A549 (cell line): ENCODE measurements at regions not wholly inside any gene's neighbourhood (a gene's known extent, or its start where the extent isn't known, plus 50 kb on each side); places are given as distances from the start of the nearest gene placed in this dataset.
"Not testable (repeated sequence)": the region's sequence is repeated elsewhere in the genome, so short reads cannot be mapped to it uniquely, and the experiment has no call there.

Experiments used
- ATAC-seq, 2 experiments: fragments of 200-7000 bp in 1 of 2; fragments of >200 bp in 1 of 2; cut with Nextera tagmentation in 1 of 2; cut with Tn5 transposase in 1 of 2; 3 replicates each; pipeline versions ENCODE4 v1.8.0 to v1.9.1; 2018 to 2020; ENCODE audit warnings: mild to moderate bottlenecking in 1 of 2, moderate library complexity in 1 of 2
- CTCF ChIA-PET: fragments of 300-600 bp; sonication (Branson Sonifier 250); formaldehyde crosslinking; extraction: SDS; loops from one replicate; lab custom pipeline; 2021; ENCODE audit warnings: antibody characterized with exemption, inconsistent platforms; lab: Yijun Ruan, JAX
- POLR2A ChIA-PET: fragments of 350-600 bp; formaldehyde crosslinking; extraction: SDS; loops from one replicate; lab custom pipeline; 2021; ENCODE audit warnings: antibody characterized with exemption, inconsistent platforms; lab: Yijun Ruan, JAX
- DNase-seq, 2 experiments: peaks; one replicate each; pipeline versions ENCODE4 v3.0.0 to v3.0.0-alpha.2; 2011 to 2016; ENCODE audit warnings: low read depth in 1 of 2, low spot score in 1 of 2
- FAIRE-seq: peaks from 2 replicates; lab custom pipeline; 2011; peaks lifted over from hg19 to GRCh38; lab: Jason Lieb, UNC
- H3K27ac ChIP-seq, 2 experiments: fragments of >200 bp; sonication (Bioruptor Twin); formaldehyde crosslinking; 3 replicates each; pipeline ENCODE4 v1.5.1; 2016 to 2017
- H3K4me1 ChIP-seq: fragments of >200 bp; sonication (Bioruptor Twin); formaldehyde crosslinking; 3 replicates; pipeline ENCODE4 v1.6.1; 2016
- H3K4me2 ChIP-seq: fragments of >200 bp; sonication (Bioruptor Twin); formaldehyde crosslinking; 3 replicates; pipeline ENCODE4 v1.6.1; 2016
- H3K4me3 ChIP-seq: fragments of >200 bp; sonication (Bioruptor Twin); formaldehyde crosslinking; 3 replicates; pipeline ENCODE4 v1.5.1; 2016
- H3K9me3 ChIP-seq: fragments of >200 bp; sonication (Bioruptor Twin); formaldehyde crosslinking; 3 replicates; pipeline ENCODE4 v1.6.1; 2016
- CBX2 ChIP-seq: fragments of 200-600 bp; sonication (generic); IDR thresholded peaks from 2 replicates; pipeline ENCODE4 v1.6.1; 2016; ENCODE audit warnings: low read depth, mild to moderate bottlenecking, borderline replicate concordance
- CEBPB ChIP-seq, 2 experiments: fragments of >200 bp in 1 of 2; sonication (Bioruptor Twin) in 1 of 2; formaldehyde crosslinking in 1 of 2; IDR thresholded peaks; 2 replicates each; pipeline ENCODE4 v1.6.1; 2012 to 2016
- ESRRA ChIP-seq: fragments of 150-350 bp; IDR thresholded peaks from 2 replicates; pipeline ENCODE4 v1.6.1; 2014; ENCODE audit warnings: mild to moderate bottlenecking, low read length, borderline replicate concordance
- FOXS1 ChIP-seq: fragments of 250-450 bp; sonication (Bioruptor Pico); IDR thresholded peaks from 2 replicates; pipeline ENCODE4 v1.5.0; 2020; ENCODE audit warnings: mild to moderate bottlenecking, moderate library complexity
- HOXB13 ChIP-seq: fragments of 250-450 bp; sonication (Bioruptor Pico); IDR thresholded peaks from 2 replicates; pipeline ENCODE4 v1.5.0; 2020; ENCODE audit warnings: low read depth, mild to moderate bottlenecking, moderate library complexity
- JUNB ChIP-seq: fragments of >200 bp; sonication (Bioruptor Twin); formaldehyde crosslinking; IDR thresholded peaks from 2 replicates; pipeline ENCODE4 v1.6.1; 2016
- KDM1A ChIP-seq: fragments of 200-600 bp; sonication (generic); IDR thresholded peaks from 2 replicates; pipeline ENCODE4 v1.6.1; 2016; ENCODE audit warnings: low read depth, mild to moderate bottlenecking
- MYC ChIP-seq: IDR thresholded peaks from 2 replicates; pipeline ENCODE4 v1.6.1; 2012; ENCODE audit warnings: mild to moderate bottlenecking, inconsistent platforms, low read length, improper control_type of control experiment, borderline replicate concordance
- NFE2L2 ChIP-seq: fragments of 150-350 bp; conservative IDR thresholded peaks from 2 replicates; pipeline ENCODE4 v1.6.1; 2014; ENCODE audit warnings: low read length
- PHF8 ChIP-seq: fragments of 200-600 bp; sonication (generic); IDR thresholded peaks from 2 replicates; pipeline ENCODE4 v1.6.1; 2016; ENCODE audit warnings: low read depth, mild to moderate bottlenecking, antibody characterized with exemption, moderate library complexity, borderline replicate concordance
- POLR2AphosphoS2 ChIP-seq: conservative IDR thresholded peaks from 2 replicates; pipeline ENCODE4 v1.6.1; 2012; ENCODE audit warnings: low read length, improper control_type of control experiment, inconsistent platforms
- RAD21 ChIP-seq, 2 experiments: fragments of >200 bp in 1 of 2; sonication (Bioruptor Twin) in 1 of 2; formaldehyde crosslinking in 1 of 2; IDR thresholded peaks in 1 of 2; conservative IDR thresholded peaks in 1 of 2; 2 replicates in 1 of 2; 3 replicates in 1 of 2; pipeline ENCODE4 v1.6.1; 2012 to 2018; ENCODE audit warnings: inconsistent platforms in 1 of 2
- RARB ChIP-seq: fragments of 250-450 bp; sonication (Bioruptor Pico); IDR thresholded peaks from 2 replicates; pipeline ENCODE4 v1.8.0; 2021; ENCODE audit warnings: mild to moderate bottlenecking, moderate library complexity
- RFX5 ChIP-seq: fragments of 450-650 bp; IDR thresholded peaks from 2 replicates; pipeline ENCODE4 v1.7.1; 2014; ENCODE audit warnings: antibody characterized with exemption, mild to moderate bottlenecking, moderate library complexity
- SMC3 ChIP-seq: fragments of >200 bp; sonication (Bioruptor Twin); formaldehyde crosslinking; IDR thresholded peaks from 3 replicates; pipeline ENCODE4 v1.6.1; 2018; ENCODE audit warnings: inconsistent platforms
- WGBS: methylation state at CpG from one replicate; pipeline ENCODE4 v1.1.6; 2017; ENCODE audit errors: missing lambda C conversion rate; 5-methylcytosine and 5-hydroxymethylcytosine counted together
- TF ChIP-seq, protein P1 (sequence below): fragments of 450-650 bp; IDR thresholded peaks from 2 replicates; pipeline ENCODE4 v1.6.1; 2014; ENCODE audit warnings: antibody characterized with exemption
- TF ChIP-seq, protein P2 (sequence below): fragments of 200-600 bp; sonication (generic); IDR thresholded peaks from 2 replicates; pipeline ENCODE4 v1.6.1; 2016; ENCODE audit warnings: antibody characterized with exemption, mild to moderate bottlenecking, moderate library complexity
- TF ChIP-seq, protein P3 (sequence below): IDR thresholded peaks from 2 replicates; pipeline ENCODE4 v1.6.1; 2012; ENCODE audit warnings: low read depth, borderline replicate concordance
- TF ChIP-seq, protein P4 (sequence below): fragments of >200 bp; sonication (Bioruptor Twin); formaldehyde crosslinking; IDR thresholded peaks from 3 replicates; pipeline ENCODE4 v1.5.1; 2016
- TF ChIP-seq, protein P5 (sequence below): fragments of >200 bp; sonication (Bioruptor Twin); formaldehyde crosslinking; IDR thresholded peaks from 2 replicates; pipeline ENCODE4 v1.6.1; 2016
- TF ChIP-seq, protein P6 (sequence below): IDR thresholded peaks from 2 replicates; pipeline ENCODE4 v1.6.1; 2012

DNA sequence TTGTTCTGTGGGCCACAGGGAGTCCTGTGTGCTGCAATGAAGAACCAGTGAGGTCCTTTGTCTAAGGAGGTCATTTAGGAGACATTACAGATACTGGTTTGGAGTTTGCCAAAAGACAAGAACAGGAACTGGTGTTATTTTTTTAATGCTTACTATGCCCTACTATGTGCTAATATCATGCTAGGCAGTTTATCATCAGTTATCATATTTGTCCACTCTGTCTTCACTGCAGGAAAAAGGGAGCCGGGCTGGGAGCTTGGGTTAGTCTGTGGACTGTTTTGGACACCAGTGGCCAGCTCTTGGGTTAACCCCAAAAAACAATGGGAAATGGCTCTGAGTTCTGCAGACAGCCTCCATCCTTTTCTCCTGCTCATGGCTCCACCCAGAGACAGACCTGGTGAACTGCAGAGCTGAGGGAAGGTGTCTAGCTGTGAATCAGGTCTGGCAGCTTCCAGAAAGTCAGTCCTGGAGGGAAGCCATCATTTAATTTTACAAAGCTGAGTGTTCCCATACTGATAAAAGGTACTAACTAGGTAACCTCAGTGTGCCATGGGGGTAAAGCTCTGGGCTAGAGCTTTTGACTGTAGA lies 101.2 kb upstream of the ZNF746 start:
- Histone ChIP-seq H3K27ac (no peak overlapping the region), H3K4me3 (no peak overlapping the region), H3K9me3 (no peaks in the 10 kb centered on the region), H3K4me1 (no peaks in the 10 kb centered on the region), H3K4me2 (no peak overlapping the region)
- WGBS, result 85% methylated on average over 1 of the region's 1 CpG
- POLR2A ChIA-PET, result no interaction called here
- TF ChIP-seq, protein P1, sequence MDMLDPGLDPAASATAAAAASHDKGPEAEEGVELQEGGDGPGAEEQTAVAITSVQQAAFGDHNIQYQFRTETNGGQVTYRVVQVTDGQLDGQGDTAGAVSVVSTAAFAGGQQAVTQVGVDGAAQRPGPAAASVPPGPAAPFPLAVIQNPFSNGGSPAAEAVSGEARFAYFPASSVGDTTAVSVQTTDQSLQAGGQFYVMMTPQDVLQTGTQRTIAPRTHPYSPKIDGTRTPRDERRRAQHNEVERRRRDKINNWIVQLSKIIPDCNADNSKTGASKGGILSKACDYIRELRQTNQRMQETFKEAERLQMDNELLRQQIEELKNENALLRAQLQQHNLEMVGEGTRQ, result no peak
- TF ChIP-seq NFE2L2, result no peak
- no peak for TF ChIP-seq HOXB13 (CRISPR knock-in tag)
- peak; percentile 30 to 43; a peak in 2 of 5 replicates for TF ChIP-seq RAD21 (conservative IDR thresholded peaks at IDR 0.05 in 1 of 2, IDR thresholded peaks at IDR 0.05 in 1 of 2)
- TF ChIP-seq, protein P2, sequence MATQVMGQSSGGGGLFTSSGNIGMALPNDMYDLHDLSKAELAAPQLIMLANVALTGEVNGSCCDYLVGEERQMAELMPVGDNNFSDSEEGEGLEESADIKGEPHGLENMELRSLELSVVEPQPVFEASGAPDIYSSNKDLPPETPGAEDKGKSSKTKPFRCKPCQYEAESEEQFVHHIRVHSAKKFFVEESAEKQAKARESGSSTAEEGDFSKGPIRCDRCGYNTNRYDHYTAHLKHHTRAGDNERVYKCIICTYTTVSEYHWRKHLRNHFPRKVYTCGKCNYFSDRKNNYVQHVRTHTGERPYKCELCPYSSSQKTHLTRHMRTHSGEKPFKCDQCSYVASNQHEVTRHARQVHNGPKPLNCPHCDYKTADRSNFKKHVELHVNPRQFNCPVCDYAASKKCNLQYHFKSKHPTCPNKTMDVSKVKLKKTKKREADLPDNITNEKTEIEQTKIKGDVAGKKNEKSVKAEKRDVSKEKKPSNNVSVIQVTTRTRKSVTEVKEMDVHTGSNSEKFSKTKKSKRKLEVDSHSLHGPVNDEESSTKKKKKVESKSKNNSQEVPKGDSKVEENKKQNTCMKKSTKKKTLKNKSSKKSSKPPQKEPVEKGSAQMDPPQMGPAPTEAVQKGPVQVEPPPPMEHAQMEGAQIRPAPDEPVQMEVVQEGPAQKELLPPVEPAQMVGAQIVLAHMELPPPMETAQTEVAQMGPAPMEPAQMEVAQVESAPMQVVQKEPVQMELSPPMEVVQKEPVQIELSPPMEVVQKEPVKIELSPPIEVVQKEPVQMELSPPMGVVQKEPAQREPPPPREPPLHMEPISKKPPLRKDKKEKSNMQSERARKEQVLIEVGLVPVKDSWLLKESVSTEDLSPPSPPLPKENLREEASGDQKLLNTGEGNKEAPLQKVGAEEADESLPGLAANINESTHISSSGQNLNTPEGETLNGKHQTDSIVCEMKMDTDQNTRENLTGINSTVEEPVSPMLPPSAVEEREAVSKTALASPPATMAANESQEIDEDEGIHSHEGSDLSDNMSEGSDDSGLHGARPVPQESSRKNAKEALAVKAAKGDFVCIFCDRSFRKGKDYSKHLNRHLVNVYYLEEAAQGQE, result no peak
- TF ChIP-seq, protein P3, sequence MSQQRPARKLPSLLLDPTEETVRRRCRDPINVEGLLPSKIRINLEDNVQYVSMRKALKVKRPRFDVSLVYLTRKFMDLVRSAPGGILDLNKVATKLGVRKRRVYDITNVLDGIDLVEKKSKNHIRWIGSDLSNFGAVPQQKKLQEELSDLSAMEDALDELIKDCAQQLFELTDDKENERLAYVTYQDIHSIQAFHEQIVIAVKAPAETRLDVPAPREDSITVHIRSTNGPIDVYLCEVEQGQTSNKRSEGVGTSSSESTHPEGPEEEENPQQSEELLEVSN, result no peak
- no peak for TF ChIP-seq RFX5
- TF ChIP-seq, protein P4, sequence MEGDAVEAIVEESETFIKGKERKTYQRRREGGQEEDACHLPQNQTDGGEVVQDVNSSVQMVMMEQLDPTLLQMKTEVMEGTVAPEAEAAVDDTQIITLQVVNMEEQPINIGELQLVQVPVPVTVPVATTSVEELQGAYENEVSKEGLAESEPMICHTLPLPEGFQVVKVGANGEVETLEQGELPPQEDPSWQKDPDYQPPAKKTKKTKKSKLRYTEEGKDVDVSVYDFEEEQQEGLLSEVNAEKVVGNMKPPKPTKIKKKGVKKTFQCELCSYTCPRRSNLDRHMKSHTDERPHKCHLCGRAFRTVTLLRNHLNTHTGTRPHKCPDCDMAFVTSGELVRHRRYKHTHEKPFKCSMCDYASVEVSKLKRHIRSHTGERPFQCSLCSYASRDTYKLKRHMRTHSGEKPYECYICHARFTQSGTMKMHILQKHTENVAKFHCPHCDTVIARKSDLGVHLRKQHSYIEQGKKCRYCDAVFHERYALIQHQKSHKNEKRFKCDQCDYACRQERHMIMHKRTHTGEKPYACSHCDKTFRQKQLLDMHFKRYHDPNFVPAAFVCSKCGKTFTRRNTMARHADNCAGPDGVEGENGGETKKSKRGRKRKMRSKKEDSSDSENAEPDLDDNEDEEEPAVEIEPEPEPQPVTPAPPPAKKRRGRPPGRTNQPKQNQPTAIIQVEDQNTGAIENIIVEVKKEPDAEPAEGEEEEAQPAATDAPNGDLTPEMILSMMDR, result 0 out of 3 replicates have a peak, but pooled peaks have one; percentile 15
- TF ChIP-seq, protein P5, sequence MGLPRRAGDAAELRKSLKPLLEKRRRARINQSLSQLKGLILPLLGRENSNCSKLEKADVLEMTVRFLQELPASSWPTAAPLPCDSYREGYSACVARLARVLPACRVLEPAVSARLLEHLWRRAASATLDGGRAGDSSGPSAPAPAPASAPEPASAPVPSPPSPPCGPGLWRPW, result no peak
- no peak for TF ChIP-seq FOXS1 (CRISPR knock-in tag)
- CTCF ChIA-PET, result interaction anchor here (0.7 to 1.2 kb wide), 3 partner anchors 9 to 145 kb away, joined by 3 read pairs; no protein-coding TSS in a partner anchor
- FAIRE-seq (no peak), DNase-seq (peak; percentile 35 to 45), ATAC-seq (peak; percentile 83 to 87)

DNA sequence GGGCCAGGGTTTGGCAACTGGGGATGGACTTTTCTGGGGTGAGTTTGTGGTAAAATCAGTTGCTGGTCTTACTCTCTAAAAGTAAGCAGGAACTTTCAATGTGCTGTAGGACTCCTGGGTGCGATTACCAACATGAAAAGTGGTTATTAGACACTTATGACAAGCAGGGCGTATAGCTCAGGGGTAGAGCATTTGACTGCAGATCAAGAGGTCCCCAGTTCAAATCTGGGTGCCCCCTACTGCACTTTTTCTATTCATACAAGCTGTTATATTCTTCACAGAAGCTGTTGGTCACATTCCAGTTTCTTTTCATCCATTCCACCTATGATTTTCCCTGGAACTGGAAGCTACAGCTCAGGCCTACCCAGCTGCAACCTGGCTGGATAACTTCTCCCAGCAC lies 100.2 kb upstream of the ZNF746 start:
- DNase-seq, H3K4me2 ChIP-seq, FAIRE-seq, CTCF ChIA-PET, ATAC-seq, H3K4me1 ChIP-seq, H3K9me3 ChIP-seq, H3K27ac ChIP-seq, H3K4me3 ChIP-seq: not testable (repeated sequence)
- POLR2A ChIA-PET, result interaction anchor here (1.2 kb wide), 1 partner anchor 145 kb away, joined by 3 read pairs; no protein-coding TSS in a partner anchor
- WGBS, result 94% methylated on average over 2 of the region's 2 CpGs

DNA sequence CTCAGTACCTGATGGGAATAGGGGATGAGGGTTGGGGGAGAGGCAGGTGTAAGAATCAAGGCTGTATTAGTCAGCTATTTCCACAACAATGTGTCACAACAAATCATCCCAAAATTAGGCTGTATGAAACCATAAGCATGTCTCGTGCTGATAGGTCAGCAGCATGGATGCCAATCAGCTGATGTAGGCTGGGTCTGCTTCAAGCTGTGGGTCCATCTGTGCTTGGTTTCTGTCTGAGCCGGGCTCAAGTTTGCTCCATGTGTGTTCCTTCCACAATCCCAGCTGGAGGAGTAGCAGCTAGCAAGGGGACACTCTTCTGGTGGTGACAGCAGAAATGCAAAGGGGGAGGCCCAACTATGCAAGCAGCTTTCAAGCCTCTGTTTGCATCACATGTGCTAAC lies 97.9 kb upstream of the ZNF746 start:
- DNase-seq (no peak), ATAC-seq (no peak), FAIRE-seq (no peak)
- no peaks in the 10 kb centered on the region for H3K4me1 ChIP-seq
- ChIA-PET CTCF (interaction anchor here (1.1 to 1.3 kb wide), 2 partner anchors 15 to 29 kb away, joined by 3 read pairs; no protein-coding TSS in a partner anchor), POLR2A (no interaction called here)
- H3K4me3 ChIP-seq, result no peak overlapping the region
- TF ChIP-seq, protein P5, result no peak
- TF ChIP-seq MYC (no peak), PHF8 (no peak), CEBPB (IDR thresholded peaks at IDR 0.05) (no peak), POLR2AphosphoS2 (no peak), KDM1A (no peak), CBX2 (no peak), JUNB (no peak), ESRRA (no peak), SMC3 (no peak), RARB (CRISPR knock-in tag) (no peak)
- TF ChIP-seq, protein P3, result no peak
- TF ChIP-seq, protein P6, sequence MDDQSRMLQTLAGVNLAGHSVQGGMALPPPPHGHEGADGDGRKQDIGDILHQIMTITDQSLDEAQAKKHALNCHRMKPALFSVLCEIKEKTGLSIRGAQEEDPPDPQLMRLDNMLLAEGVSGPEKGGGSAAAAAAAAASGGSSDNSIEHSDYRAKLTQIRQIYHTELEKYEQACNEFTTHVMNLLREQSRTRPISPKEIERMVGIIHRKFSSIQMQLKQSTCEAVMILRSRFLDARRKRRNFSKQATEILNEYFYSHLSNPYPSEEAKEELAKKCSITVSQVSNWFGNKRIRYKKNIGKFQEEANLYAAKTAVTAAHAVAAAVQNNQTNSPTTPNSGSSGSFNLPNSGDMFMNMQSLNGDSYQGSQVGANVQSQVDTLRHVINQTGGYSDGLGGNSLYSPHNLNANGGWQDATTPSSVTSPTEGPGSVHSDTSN, result no peak
- H3K27ac ChIP-seq, result no peak overlapping the region
- WGBS, result 86% methylated on average over 1 of the region's 2 CpGs
- no peak overlapping the region for H3K4me2 ChIP-seq
- no peaks in the 10 kb centered on the region for H3K9me3 ChIP-seq
